Endothelial cell of umbilical vein (primary cell): ENCODE measurements at regions not wholly inside any gene's neighbourhood (a gene's known extent, or its start where the extent isn't known, plus 50 kb on each side); places are given as distances from the start of the nearest gene placed in this dataset.
A peak's percentile ranks its signal among the peaks of the same experiment; 100 is the strongest.

ENCODE experiments used
- BruUV-seq: library from RNA; stranded (reverse); fragments of 400-500 nt; replicated peaks from 2 replicates; lab custom pipeline; 2021; lab: Mats Ljungman, UMichigan
- CTCF ChIA-PET: fragments of 300-600, 350-600 bp; sonication (Branson Sonifier 250); formaldehyde crosslinking; loops from one replicate; lab custom pipeline; 2021; ENCODE audit warnings: antibody characterized with exemption, inconsistent platforms; lab: Charles Lee
- POLR2A ChIA-PET: fragments of 300-600, 350-600 bp; sonication (Branson Sonifier 250); formaldehyde crosslinking; loops from one replicate; lab custom pipeline; 2021; ENCODE audit warnings: antibody characterized with exemption, inconsistent platforms; lab: Charles Lee
- DNase-seq: peaks from one replicate; pipeline ENCODE4 v3.0.0-alpha.2; 2011; ENCODE audit warnings: low read depth, low spot score
- FAIRE-seq: peaks from 2 replicates; lab custom pipeline; 2011; peaks lifted over from hg19 to GRCh38; lab: Jason Lieb, UNC
- H2AFZ ChIP-seq: 2 replicates; pipeline ENCODE4 v1.6.0; 2012; ENCODE audit warnings: low read depth, low read length, control low read depth, inconsistent platforms
- H3K27ac ChIP-seq: 2 replicates; pipeline ENCODE4 v1.5.1; 2011; ENCODE audit warnings: low read depth, mild to moderate bottlenecking, control low read depth, low read length, moderate library complexity; ENCODE audit not compliant: insufficient read depth
- H3K27me3 ChIP-seq, 2 experiments: 2 replicates each; pipeline versions ENCODE4 v1.6.0 to v1.6.1; 2011; ENCODE audit warnings: low read length in 2 of 2, mixed read lengths in 1 of 2; ENCODE audit not compliant: control insufficient read depth in 2 of 2, insufficient read depth in 2 of 2
- H3K36me3 ChIP-seq, 2 experiments: 2 replicates in 1 of 2; 3 replicates in 1 of 2; pipeline ENCODE4 v1.5.1; 2011; ENCODE audit warnings: low read length in 2 of 2, mild to moderate bottlenecking in 1 of 2, moderate library complexity in 1 of 2; ENCODE audit not compliant: control insufficient read depth in 2 of 2, insufficient read depth in 2 of 2; ENCODE audit errors: extremely low read depth in 1 of 2
- H3K4me1 ChIP-seq: 3 replicates; pipeline ENCODE4 v1.5.1; 2011; ENCODE audit warnings: mild to moderate bottlenecking, low read length; ENCODE audit not compliant: control insufficient read depth, insufficient read depth; ENCODE audit errors: extremely low read depth
- H3K4me2 ChIP-seq: 2 replicates; pipeline ENCODE4 v1.6.1; 2011; ENCODE audit warnings: low read length, control low read depth, mixed read lengths; ENCODE audit not compliant: insufficient read depth
- H3K4me3 ChIP-seq, 3 experiments: fragments of 200-600 bp in 1 of 3; sonication (generic), shearing (Covaris generic) in 1 of 3; replicated peaks in 1 of 3; 2 replicates each; pipeline ENCODE4 v1.5.1; 2011 to 2016; ENCODE audit warnings: control low read depth in 3 of 3, low read length in 3 of 3, mild to moderate bottlenecking in 2 of 3, inconsistent platforms in 1 of 3, low read depth in 1 of 3, moderate library complexity in 1 of 3; ENCODE audit not compliant: insufficient read depth in 1 of 3
- H3K79me2 ChIP-seq: 2 replicates; pipeline ENCODE4 v1.6.0; 2012; ENCODE audit warnings: low read length, inconsistent platforms; ENCODE audit not compliant: control insufficient read depth, insufficient read depth
- H3K9ac ChIP-seq: replicated peaks from 2 replicates; pipeline ENCODE3; 2011; ENCODE audit warnings: low read length, control low read depth; ENCODE audit not compliant: insufficient read depth; ENCODE audit errors: extremely low read depth
- H3K9me1 ChIP-seq: replicated peaks from 3 replicates; pipeline ENCODE4 v1.6.0; 2011; ENCODE audit warnings: mild to moderate bottlenecking, low read length; ENCODE audit not compliant: control insufficient read depth, insufficient read depth; ENCODE audit errors: extremely low read depth
- H3K9me3 ChIP-seq: replicated peaks from 2 replicates; pipeline ENCODE4 v1.5.1; 2012; ENCODE audit warnings: low read length, inconsistent platforms; ENCODE audit not compliant: control insufficient read depth, insufficient read depth
- H4K20me1 ChIP-seq: replicated peaks from 2 replicates; pipeline ENCODE3; 2011; ENCODE audit warnings: mild to moderate bottlenecking, low read length; ENCODE audit not compliant: control insufficient read depth, insufficient read depth; ENCODE audit errors: extremely low read depth
- CTCF ChIP-seq, 2 donors: IDR thresholded peaks; 1 replicate in 1 of 2; 2 replicates in 1 of 2; pipeline ENCODE4 v1.5.1; 2011; ENCODE audit warnings: low read length in 2 of 2, mild to moderate bottlenecking in 2 of 2, moderate library complexity in 2 of 2, control low read depth in 1 of 2, inconsistent platforms in 1 of 2, low read depth in 1 of 2; ENCODE audit not compliant: insufficient read depth in 1 of 2; ENCODE audit errors: extremely low read depth in 1 of 2
- EZH2 ChIP-seq: IDR thresholded peaks from 2 replicates; pipeline ENCODE4 v1.6.1; 2012; ENCODE audit warnings: borderline replicate concordance, low read depth, mild to moderate bottlenecking, moderate library complexity, low read length, inconsistent platforms; ENCODE audit not compliant: severe bottlenecking
- FOS ChIP-seq: IDR thresholded peaks from 2 replicates; pipeline ENCODE4 v1.6.1; 2011; ENCODE audit warnings: mild to moderate bottlenecking, low read length, moderate library complexity, borderline replicate concordance; ENCODE audit not compliant: insufficient read depth
- GATA2 ChIP-seq: IDR thresholded peaks from 2 replicates; pipeline ENCODE4 v1.7.0; 2011; ENCODE audit warnings: low read depth, mild to moderate bottlenecking, moderate library complexity, mixed read lengths, low read length; ENCODE audit not compliant: insufficient read length, insufficient read depth
- JUN ChIP-seq: IDR thresholded peaks from 2 replicates; pipeline ENCODE4 v1.6.1; 2011; ENCODE audit warnings: borderline replicate concordance, low read depth; ENCODE audit not compliant: insufficient read length, insufficient read depth
- MAX ChIP-seq: IDR thresholded peaks from 2 replicates; pipeline ENCODE4 v1.6.1; 2011; ENCODE audit not compliant: insufficient read depth, insufficient read length
- MYC ChIP-seq: IDR thresholded peaks from one replicate; pipeline ENCODE4 v1.6.1; 2011; ENCODE audit warnings: mild to moderate bottlenecking, low read depth, low read length
- POLR2A ChIP-seq: IDR thresholded peaks from 2 replicates; pipeline ENCODE4 v1.6.1; 2012; ENCODE audit warnings: low read depth, mild to moderate bottlenecking, control low read depth, low read length
- POLR2AphosphoS5 ChIP-seq: IDR thresholded peaks from 2 replicates; pipeline ENCODE4 v1.6.1; 2012; ENCODE audit warnings: low read depth, mild to moderate bottlenecking, control low read depth, low read length, moderate library complexity; ENCODE audit not compliant: insufficient read depth
- dilution Hi-C: fragments of 300-500 bp; cut with MboI; formaldehyde crosslinking; loops from one replicate; pipeline ENCODE4 v1.15.0; 2019; ENCODE audit warnings: low sequenced_read_pairs; ENCODE audit not compliant: extremely low pct_ligation_motif_present
- intact Hi-C: fragments of 100-400 bp; cut with micrococcal nuclease; formaldehyde crosslinking; loops from one replicate; pipeline ENCODE4 v1.10.0; 2022

DNA sequence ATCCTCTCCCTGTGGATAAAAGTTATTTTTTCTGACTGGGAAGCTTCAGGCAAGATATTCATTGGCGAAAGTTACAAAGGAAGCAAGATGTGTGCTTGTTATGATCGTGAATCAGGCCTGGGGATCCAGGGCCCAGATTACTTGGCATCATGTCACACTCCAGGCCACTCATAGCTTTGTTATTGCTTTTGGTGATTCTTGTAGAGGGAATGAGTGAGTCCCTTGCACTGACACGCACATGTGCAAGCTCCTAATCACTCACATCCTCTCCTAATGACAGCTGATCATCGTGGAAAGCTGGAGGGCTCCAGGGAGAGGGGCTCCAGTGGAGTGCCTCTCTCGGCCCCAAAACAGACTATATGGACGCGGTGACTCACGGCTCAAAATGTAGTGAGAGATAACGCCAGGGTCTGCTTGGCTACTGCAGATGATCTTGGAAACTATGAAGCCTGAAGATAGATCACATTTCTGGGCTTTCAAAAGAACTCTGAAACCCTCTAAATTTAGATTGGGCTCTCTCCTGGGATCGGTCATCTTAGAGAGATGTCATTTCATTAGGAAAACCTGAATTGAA lies 481.1 kb upstream of the USP24 start:
- no TSS peak for BruUV-seq
- POLR2A ChIA-PET = no interaction called here
- Histone ChIP-seq H3K9me3 (no peaks in the 10 kb centered on the region), H3K27ac (no peak overlapping the region), H4K20me1 (no peaks in the 10 kb centered on the region), H3K4me2 (no peak overlapping the region), H3K27me3 (no peaks in the 10 kb centered on the region), H3K9me1 (no peaks in the 10 kb centered on the region), H3K4me3 (no peak overlapping the region), H3K9ac (no peak overlapping the region), H3K4me1 (no peaks in the 10 kb centered on the region), H3K79me2 (no peaks in the 10 kb centered on the region), H2AFZ (no peak overlapping the region), H3K36me3 (no peaks in the 10 kb centered on the region)
- dilution Hi-C loops = no loop called here
- TF ChIP-seq JUN = no peak
- TF ChIP-seq POLR2AphosphoS5 = no peak
- no peak for TF ChIP-seq GATA2
- no peak for TF ChIP-seq EZH2
- no peak for TF ChIP-seq POLR2A
- TF ChIP-seq MYC = no peak
- TF ChIP-seq MAX = no peak
- no peak for TF ChIP-seq FOS
- TF ChIP-seq CTCF (IDR thresholded peaks at IDR 0.05; ENCODE audit: extremely low read depth in 1 of 2, insufficient read depth in 1 of 2, low read depth in 1 of 2, low read length in 2 of 2) = no peak
- intact Hi-C loops = loop anchor here (10.0 kb wide), 1 partner anchor 321 kb away; no protein-coding TSS in a partner anchor
- CTCF ChIA-PET = interaction anchor here (1.0 to 1.5 kb wide), 5 partner anchors 12 to 889 kb away, joined by 3 to 6 read pairs (median 4); partner anchors contain the start of gene PLPP3
- DNase-seq (no peak), FAIRE-seq (peak; percentile 62)
